Left ventricle myocardium inferior (tissue), 1 donor: ENCODE measurements at regions not wholly inside any gene's neighbourhood (a gene's known extent, or its start where the extent isn't known, plus 50 kb on each side); places are given as distances from the start of the nearest gene placed in this dataset.

Experiments
- DNase-seq: peaks from one replicate; pipeline ENCODE4 v3.0.0-alpha.2; 2020
- H3K27ac ChIP-seq: fragments of 200-600 bp; replicated peaks from 2 replicates; pipeline ENCODE4 v1.8.0; 2021
- H3K27me3 ChIP-seq: fragments of 200-600 bp; 2 replicates; pipeline ENCODE4 v1.8.0; 2021; ENCODE audit warnings: low read depth
- H3K36me3 ChIP-seq: fragments of 200-600 bp; 2 replicates; pipeline ENCODE4 v1.8.0; 2021
- H3K4me1 ChIP-seq: fragments of 200-600 bp; 2 replicates; pipeline ENCODE4 v1.8.0; 2021
- H3K4me3 ChIP-seq: fragments of 200-600 bp; 2 replicates; pipeline ENCODE4 v1.8.0; 2021; ENCODE audit warnings: mild to moderate bottlenecking, moderate library complexity
- H3K9me3 ChIP-seq: fragments of 200-600 bp; replicated peaks from 2 replicates; pipeline ENCODE4 v1.8.0; 2021
- intact Hi-C: fragments of 100-400 bp; cut with micrococcal nuclease; formaldehyde crosslinking; loops from one replicate; pipeline ENCODE4 v1.11.0; 2022
- TF ChIP-seq, protein P1 (sequence below): fragments of 200-600 bp; IDR thresholded peaks from 2 replicates; pipeline ENCODE4 v1.8.0; 2021; ENCODE audit warnings: antibody characterized with exemption, mild to moderate bottlenecking, borderline replicate concordance
- donor health status: DM: no; HTN: yes; CAD: no; lungs with severe emphysema.

DNA sequence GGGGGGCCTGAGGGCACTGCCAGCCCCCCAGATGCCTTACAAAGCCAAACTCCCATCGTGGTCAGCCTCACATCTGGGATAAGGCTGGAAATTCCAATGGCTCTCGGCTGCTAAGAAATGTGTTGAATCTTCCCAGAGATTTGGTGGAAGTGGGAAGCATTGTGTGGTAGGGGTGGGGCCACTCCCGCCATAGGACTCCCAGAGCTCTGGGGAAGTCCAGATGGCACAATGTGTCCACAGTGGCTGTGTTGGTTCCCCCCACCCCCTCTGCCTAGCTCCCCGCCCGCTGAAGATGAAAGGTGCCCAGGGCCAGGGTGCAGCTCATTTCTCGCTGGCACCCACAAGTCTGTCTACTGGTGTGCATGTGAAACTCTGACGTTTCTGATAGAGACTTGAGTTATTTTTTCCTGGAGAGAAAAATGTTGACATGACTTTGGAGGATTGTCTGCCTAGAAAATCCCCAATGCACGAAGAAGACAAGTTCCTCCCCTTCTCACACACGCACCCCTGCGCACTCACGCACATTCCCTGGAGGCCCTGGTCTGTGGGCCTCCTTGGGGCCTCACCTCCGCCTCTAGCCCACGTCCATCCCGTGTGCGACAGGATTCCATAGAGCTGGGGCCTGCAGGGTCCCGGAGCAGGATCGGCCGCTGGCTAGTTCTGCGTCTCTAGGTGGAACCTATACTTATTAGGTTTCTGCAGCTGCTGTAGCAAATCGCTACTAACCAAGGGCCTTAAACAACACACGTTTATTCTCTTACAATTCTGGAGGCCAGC is 199.1 kb downstream of the ZFP36L2 start:
- peak overlapping the region; percentile 39 for H3K27ac ChIP-seq
- intact Hi-C loops: loop anchor here (5.0 kb wide), 1 partner anchor 200 kb away; the partner anchor contains the start of gene ZFP36L2
- H3K4me3 ChIP-seq: no peak overlapping the region
- TF ChIP-seq, protein P1, sequence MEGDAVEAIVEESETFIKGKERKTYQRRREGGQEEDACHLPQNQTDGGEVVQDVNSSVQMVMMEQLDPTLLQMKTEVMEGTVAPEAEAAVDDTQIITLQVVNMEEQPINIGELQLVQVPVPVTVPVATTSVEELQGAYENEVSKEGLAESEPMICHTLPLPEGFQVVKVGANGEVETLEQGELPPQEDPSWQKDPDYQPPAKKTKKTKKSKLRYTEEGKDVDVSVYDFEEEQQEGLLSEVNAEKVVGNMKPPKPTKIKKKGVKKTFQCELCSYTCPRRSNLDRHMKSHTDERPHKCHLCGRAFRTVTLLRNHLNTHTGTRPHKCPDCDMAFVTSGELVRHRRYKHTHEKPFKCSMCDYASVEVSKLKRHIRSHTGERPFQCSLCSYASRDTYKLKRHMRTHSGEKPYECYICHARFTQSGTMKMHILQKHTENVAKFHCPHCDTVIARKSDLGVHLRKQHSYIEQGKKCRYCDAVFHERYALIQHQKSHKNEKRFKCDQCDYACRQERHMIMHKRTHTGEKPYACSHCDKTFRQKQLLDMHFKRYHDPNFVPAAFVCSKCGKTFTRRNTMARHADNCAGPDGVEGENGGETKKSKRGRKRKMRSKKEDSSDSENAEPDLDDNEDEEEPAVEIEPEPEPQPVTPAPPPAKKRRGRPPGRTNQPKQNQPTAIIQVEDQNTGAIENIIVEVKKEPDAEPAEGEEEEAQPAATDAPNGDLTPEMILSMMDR: no peak
- DNase-seq: no peak
- H3K9me3 ChIP-seq: no peaks in the 10 kb centered on the region
- H3K27me3 ChIP-seq: no peaks in the 10 kb centered on the region
- peaks cover 35% of the 10 kb centered on the region for H3K4me1 ChIP-seq
- no peaks in the 10 kb centered on the region for H3K36me3 ChIP-seq

DNA sequence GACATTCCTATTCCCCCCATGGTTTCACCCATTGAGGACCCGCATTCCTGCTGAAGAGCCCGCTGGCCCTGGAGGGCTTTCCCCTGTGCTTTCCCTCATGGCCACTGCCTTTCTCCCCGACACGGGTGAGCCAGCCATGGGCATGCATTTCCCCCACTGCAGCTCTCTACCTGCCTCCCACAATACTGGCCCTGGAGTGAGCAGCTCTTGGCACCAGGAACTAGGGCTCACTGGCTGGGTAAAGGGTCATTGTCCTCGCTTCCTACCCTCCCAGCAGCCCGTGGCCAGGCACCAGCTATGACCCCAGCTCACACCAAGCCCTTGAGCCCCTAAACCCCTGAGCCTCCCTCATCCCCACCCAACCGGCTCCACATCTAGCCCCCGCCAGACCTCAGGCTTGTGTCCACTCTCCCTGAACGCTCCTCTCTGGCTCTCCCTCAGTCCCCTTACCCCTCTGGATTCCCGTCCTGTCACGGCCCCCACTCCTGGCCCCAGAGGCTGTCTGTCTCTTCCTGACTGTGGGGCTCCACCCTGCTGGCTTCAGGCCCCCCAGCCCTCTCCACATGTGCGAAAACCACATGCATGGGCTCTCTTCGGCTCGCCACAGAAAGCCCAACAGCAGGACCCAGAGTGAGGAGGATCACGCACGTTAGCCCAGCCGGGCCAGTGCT is 199.8 kb downstream of the ZFP36L2 start:
- intact Hi-C loops: loop anchor here (5.0 kb wide), 1 partner anchor 201 kb away; the partner anchor contains the start of gene ZFP36L2
- no peak for DNase-seq

DNA sequence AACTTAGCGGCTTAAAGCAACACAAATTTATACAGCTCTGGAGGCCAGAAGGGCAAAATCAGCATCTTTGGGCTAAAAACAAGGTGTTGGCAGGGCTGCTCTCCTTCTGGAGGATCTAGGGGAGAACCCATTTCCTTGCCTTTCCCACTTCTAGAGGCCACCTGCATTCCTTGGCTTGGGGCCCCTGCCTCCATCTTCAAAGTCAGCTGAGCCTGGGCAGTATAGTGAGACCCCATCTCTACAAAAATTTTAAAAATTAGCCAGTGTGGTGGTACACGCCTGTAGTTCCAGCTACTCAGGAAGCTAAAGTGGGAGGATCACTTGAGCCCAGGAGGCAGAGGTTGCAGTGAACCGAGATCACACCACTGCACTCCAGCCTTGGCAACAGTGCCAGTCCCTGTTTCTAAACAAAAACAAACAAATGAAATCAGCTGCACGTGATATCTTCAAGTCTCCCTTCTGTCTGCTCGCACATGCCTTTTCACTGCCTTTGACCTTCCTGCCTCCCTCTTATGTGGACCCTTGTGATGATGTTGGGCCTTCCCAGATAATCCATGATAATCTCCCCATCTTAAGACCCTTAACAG is 200.6 kb downstream of the ZFP36L2 start:
- DNase-seq: no peak
- H3K27me3 ChIP-seq: no peaks in the 10 kb centered on the region
- peaks cover 25% of the 10 kb centered on the region for H3K4me1 ChIP-seq
- TF ChIP-seq, protein P1: no peak
- intact Hi-C loops: loop anchor here (5.0 kb wide), 1 partner anchor 201 kb away; the partner anchor contains the start of gene ZFP36L2
- H3K4me3 ChIP-seq: no peak overlapping the region
- no peaks in the 10 kb centered on the region for H3K36me3 ChIP-seq
- peaks cover 8% of the 10 kb centered on the region for H3K9me3 ChIP-seq
- H3K27ac ChIP-seq: no peak overlapping the region

More for the DNA sequence above, 199.8 kb downstream of the ZFP36L2 start:
- H3K27ac ChIP-seq: peak overlapping the region; percentile 39
- H3K36me3 ChIP-seq: no peaks in the 10 kb centered on the region
- H3K4me3 ChIP-seq: no peak overlapping the region
- peaks cover 7% of the 10 kb centered on the region for H3K9me3 ChIP-seq
- no peaks in the 10 kb centered on the region for H3K27me3 ChIP-seq
- TF ChIP-seq, protein P1: no peak
- peaks cover 28% of the 10 kb centered on the region for H3K4me1 ChIP-seq

DNA sequence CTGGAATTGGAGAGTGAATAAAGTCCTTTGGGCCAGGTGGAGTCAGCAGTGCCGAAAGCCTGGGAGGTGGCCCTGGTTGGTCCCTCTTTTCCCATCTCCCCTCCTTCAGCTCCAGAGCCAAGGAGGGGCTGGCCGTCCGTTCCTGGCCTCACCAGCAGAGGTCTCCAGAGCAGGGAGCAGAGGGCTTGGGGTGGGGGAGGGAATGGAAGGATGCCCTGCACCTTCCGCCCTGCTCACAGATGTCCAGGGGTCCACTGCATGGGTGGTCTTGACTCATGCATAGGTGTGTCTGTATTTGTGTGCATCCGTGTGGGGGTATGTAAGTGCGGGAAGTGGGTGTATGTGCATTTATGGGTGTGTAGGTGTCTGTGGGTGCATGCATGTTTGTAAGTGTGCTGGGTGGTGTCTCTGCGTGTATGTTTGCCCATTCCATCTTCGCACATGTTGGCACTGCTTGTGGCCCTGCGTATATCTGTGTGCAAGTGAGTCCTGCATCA is 201.8 kb downstream of the ZFP36L2 start:
- H3K27ac ChIP-seq: no peak overlapping the region
- TF ChIP-seq, protein P1: peak; percentile 83
- DNase-seq: peak; percentile 66
- no peaks in the 10 kb centered on the region for H3K27me3 ChIP-seq
- no peaks in the 10 kb centered on the region for H3K36me3 ChIP-seq
- H3K4me1 ChIP-seq: peaks cover 29% of the 10 kb centered on the region
- H3K4me3 ChIP-seq: no peak overlapping the region
- peaks cover 18% of the 10 kb centered on the region for H3K9me3 ChIP-seq
- intact Hi-C loops: loop anchor here (5.0 kb wide), 1 partner anchor 203 kb away; the partner anchor contains the start of gene ZFP36L2

GRCh38 chr2:43023791-43024514 is 202.5 kb downstream of the ZFP36L2 start:
- no peak for DNase-seq
- TF ChIP-seq, protein P1: no peak
- Histone ChIP-seq H3K9me3 (peaks cover 18% of the 10 kb centered on the region), H3K4me3 (no peak overlapping the region), H3K27ac (no peak overlapping the region), H3K4me1 (peaks cover 34% of the 10 kb centered on the region), H3K27me3 (no peaks in the 10 kb centered on the region), H3K36me3 (no peaks in the 10 kb centered on the region)
- intact Hi-C loops: no loop called here
